HG03521 (cell line): ENCODE measurements at regions not wholly inside any gene's neighbourhood (a gene's known extent, or its start where the extent isn't known, plus 50 kb on each side); places are given as distances from the start of the nearest gene placed in this dataset.

ENCODE experiments used
- ATAC-seq: cut with Tn5 transposase; IDR thresholded peaks from one replicate; pipeline ENCODE4 v1.9.1; 2021; ENCODE audit warnings: mild to moderate bottlenecking, moderate library complexity; ENCODE audit not compliant: unreplicated experiment

GRCh38 chr2:82317012-82317411 lies 2012.5 kb upstream of the LRRTM1 start:
- ATAC-seq = no peak

DNA sequence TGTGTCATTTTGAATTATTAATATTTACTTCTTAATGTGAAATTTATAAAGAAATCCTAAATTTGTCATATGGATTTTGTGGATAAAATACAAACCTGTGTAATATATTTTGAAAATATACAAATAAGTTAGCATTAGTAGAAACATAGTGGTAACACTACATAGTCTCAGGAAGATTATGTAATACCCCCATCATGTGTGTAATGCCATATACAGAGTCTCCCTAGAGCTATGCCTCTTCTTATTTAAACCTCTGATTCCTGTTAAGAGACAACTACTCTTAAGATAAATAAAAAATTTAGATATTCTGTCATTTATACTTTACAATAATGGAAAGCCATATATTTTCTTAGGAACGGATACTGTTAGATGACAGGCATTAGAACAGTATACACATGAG lies 2012.0 kb upstream of the LRRTM1 start:
- ATAC-seq = no peak

- ATAC-seq = no peak
Observed at GRCh38 chr2:82314836-82315472, 2010.4 kb upstream of the LRRTM1 start.

- no peak for ATAC-seq
Observed at GRCh38 chr2:82307511-82307910, 2003.0 kb upstream of the LRRTM1 start.

- no peak for ATAC-seq
Observed at GRCh38 chr2:82301506-82301905, 1997.0 kb upstream of the LRRTM1 start.

GRCh38 chr2:82289446-82289845 lies 1984.9 kb upstream of the LRRTM1 start:
- no peak for ATAC-seq

DNA sequence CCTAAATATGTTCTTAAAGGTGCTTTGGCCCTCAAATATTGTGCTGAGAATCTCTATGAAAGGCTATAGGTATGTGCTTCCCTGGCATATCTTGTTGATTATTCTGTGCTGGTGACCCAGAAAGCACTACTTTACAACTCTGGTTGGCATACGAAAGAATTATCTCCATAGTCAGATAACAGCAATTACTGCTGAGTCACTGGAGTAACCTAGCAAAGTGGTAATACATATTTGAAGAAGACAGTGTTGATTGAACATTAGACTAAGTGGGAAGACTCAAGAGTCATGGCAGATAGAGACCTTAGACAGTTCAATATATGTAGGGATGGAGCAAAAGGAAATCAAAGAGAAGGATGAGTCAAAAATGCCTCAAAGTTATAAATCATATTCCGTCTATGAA lies 1978.5 kb upstream of the LRRTM1 start:
- no peak for ATAC-seq

DNA sequence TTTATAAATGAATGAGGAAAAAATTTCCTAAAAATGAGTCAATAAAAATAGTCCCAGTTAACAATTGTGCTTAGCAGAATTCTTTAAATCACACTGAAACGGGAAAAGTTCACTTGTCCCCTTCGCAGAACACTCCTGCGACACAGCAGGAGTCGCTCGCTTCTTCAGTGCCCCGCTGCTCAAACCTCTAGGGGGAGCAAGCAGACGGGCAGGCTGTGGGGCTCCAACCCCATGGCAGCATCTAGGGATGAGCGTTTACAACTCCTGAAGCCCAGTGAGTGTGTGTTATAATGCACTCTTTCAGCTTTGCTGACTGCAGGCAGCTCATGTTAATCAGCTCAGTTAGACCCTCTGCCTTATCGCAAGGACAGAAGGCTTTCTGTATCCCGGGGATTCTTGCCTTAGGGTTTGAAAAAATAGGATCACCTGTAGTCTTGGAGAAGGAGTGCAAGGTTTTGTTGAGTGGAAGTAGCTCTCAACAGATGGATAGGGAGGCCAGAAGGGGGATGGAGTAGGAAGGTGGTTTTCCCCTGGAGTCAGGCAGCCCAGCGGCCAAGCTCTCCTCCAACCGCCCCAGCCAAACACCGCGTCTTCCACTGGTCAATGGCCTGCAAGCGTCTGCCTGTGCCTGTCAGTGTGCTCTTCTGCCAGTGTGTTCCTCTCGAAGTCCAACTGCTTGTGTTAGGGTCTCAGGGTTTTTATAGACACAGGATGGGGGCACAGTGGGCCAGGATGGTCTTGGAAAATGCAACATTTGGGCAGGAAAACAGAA lies 1977.7 kb upstream of the LRRTM1 start:
- ATAC-seq = no peak

DNA sequence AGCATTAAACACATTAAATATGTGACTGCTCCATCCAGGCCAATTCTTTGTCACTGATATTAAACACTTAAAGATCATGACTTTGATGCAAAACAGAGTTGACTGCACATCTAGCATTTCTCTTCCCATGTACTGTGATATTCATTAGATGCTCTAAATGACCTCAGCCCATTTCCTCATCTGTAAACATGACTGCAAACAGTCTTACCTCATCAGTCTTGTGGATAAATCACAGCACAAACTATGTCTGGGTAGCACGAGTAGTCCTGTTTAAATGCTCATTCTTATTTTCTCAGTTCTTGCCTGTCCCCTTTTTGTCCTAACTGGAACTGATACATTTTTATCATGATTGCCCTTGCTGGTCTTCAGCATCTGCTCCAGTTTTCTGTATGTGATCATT lies 1974.8 kb upstream of the LRRTM1 start:
- no peak for ATAC-seq

DNA sequence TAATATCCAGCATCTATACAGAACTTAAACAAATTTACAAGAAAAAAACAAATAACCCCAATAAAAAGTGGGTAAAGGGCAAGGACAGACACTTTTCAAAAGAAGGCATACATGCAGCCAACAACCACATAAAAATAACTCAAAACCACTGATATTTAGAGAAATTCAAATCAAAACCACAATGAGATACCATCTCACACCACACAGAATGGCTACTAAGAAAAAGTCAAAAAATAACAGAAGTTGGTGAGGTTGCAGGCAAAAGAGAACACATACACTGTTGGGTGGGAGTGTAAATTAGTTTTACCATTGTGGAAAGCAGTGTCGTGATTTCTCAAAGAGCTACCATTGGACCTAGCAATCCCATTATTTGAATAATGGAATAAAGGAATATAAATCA lies 1973.9 kb upstream of the LRRTM1 start:
- no peak for ATAC-seq

GRCh38 chr2:82275599-82275998 lies 1971.0 kb upstream of the LRRTM1 start:
- no peak for ATAC-seq

- ATAC-seq = no peak
Observed at GRCh38 chr2:82268446-82268845, 1963.9 kb upstream of the LRRTM1 start.

DNA sequence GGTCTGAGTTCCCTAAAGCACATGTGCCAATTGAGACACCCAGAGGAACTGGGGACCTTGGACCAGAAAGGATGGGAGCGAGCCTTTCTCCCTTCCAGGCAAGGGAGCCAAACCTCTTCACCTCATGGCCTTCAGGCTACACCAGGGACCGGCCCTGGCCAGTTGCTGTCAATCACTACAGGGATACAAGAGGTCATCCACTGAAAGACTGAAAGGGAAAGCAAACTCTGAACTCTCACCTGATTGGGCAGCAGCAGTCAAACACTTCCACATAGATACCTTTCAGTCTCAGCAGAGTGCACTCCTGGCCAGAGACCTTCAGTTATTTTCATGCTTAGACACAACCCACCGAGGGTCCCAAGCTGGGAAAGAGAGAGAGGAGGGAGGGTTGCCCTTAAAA lies 1956.0 kb upstream of the LRRTM1 start:
- ATAC-seq = no peak

DNA sequence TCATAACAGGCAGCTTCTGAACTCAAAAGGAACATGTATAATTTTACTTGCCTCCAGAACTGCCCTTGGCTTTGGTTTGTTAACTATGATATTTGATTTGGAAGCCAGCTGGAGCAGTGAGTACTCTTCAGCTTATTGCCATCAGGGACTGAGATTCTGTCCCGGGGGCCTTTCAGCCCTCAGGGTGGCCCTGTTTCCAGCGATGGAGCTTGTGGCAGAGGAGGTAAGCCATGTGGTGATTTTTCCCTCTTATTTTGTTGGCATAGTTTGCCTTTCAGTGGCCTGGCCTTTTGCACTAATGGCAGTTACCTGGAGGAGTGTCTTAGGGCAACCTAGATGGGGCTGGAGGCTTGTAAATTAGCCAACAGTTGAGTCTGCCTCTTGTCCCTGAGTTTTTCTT lies 1955.0 kb upstream of the LRRTM1 start:
- ATAC-seq = no peak

DNA sequence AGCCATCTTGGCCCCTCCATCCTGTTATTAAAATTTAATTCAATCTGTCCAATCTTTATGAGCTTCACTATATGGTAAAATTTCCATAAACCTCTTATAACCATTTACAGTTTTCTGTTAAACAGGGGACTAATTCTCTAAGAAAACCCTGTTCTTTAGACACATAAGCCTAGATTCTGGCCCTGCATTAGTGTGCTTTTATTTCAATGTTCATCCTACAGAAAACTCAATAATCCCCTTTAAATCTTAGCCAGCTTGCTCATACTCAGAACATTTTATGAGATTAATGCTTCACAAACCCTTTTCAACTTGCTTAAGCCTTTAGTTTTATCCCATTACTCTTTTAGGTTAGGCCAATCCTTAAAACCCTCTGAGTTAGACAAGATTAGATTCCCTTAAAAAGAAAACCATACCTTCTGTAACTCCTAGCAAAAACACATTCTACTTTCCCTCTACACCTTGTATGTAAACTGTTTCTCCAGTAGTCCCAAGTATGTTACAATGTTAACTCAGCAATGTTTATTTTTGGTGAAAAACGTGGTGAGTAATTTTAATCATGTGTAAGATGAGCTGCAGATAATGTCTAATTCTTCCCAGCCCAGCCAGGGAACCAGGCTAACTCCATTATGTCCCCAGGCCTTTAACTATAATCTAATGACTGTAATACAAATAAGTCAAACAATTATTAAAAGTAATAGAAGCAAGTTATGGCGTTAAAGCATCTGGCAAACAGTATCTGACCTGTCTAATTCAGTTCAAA lies 1953.4 kb upstream of the LRRTM1 start:
- ATAC-seq = no peak

GRCh38 chr2:82256983-82257632 lies 1952.6 kb upstream of the LRRTM1 start:
- no peak for ATAC-seq

DNA sequence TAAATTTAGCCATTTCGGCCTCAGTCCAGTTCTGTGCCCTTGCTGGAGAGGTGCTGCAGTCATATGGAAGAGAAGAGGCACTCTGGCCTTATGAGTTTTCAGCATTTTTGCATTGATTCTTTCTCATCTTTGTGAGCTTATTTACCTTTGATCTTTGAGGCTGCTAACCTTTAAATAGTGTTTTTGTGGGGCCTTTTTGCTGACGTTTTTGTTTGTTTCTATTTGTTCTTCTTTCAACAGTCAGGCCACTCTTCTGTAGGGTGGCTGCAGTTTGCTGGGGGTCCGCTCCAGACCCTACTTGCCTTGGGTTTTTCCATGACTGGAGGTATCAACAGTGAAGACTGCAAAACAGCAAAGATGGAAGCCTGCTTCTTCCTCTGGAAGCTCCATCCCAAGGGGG lies 1951.7 kb upstream of the LRRTM1 start:
- no peak for ATAC-seq

- ATAC-seq = no peak
Observed at GRCh38 chr2:82254728-82255127, 1950.2 kb upstream of the LRRTM1 start.

DNA sequence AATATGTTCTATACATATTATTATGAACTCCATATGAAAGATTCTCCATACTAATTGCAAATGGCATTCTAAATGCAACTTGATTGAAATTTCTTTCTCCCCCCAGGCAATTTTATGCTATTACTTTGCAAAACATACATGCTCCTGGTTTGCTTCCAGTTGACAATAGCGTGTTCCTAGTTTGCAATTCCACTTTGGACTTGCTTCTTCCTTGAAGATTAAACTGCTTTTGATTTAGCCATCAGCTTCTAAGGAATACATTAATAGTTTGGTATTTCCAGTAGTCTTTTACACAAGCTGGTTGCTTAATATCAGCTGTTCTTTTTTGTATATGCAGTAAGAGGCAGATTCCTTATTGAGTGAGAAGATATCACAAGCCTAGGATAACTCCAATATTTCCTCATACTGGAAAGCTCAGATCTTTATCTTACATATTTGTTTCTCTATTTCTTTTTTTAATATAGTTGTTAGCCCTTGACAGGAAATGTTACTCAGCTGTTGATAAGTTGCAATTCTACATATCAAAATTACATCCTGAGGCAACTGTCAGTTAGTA lies 1941.7 kb upstream of the LRRTM1 start:
- no peak for ATAC-seq

GRCh38 chr2:82239176-82239575 lies 1934.6 kb upstream of the LRRTM1 start:
- ATAC-seq = no peak

GRCh38 chr2:82237994-82238662 lies 1933.6 kb upstream of the LRRTM1 start:
- no peak for ATAC-seq
